G401 (cell line): ENCODE measurements at regions not wholly inside any gene's neighbourhood (a gene's known extent, or its start where the extent isn't known, plus 50 kb on each side); places are given as distances from the start of the nearest gene placed in this dataset.
"Not testable (repeated sequence)": the region's sequence is repeated elsewhere in the genome, so short reads cannot be mapped to it uniquely, and the experiment has no call there.

Experiments used
- DNase-seq: peaks from one replicate; pipeline ENCODE4 v3.0.0-alpha.2; 2015; ENCODE audit warnings: low spot score
- in situ Hi-C: cut with HindIII; loops from 2 replicates; pipeline ENCODE4 v1.10.0; 2016; ENCODE audit warnings: low sequenced_read_pairs, mixed read lengths

DNA sequence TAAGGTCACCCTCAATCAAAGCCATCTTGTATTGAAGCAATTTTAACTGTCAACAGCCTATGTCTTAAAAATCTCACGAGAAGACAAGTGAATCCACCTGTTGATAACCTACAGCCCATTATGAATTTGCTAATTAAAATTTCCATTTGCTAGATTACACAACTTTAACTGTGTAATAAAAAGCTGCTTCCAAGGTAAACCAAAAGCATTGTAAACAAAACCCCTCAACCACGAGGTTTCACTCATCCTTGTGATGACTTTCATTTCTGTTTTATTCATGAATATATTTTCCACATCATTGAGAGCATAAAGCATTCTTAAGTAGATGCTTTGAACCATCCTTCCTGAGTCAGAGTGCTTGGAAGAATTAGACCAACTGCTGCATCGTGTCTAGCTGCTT is 217.5 kb upstream of the GYPA start:
- DNase-seq: no peak
- in situ Hi-C loops: no loop called here

DNA sequence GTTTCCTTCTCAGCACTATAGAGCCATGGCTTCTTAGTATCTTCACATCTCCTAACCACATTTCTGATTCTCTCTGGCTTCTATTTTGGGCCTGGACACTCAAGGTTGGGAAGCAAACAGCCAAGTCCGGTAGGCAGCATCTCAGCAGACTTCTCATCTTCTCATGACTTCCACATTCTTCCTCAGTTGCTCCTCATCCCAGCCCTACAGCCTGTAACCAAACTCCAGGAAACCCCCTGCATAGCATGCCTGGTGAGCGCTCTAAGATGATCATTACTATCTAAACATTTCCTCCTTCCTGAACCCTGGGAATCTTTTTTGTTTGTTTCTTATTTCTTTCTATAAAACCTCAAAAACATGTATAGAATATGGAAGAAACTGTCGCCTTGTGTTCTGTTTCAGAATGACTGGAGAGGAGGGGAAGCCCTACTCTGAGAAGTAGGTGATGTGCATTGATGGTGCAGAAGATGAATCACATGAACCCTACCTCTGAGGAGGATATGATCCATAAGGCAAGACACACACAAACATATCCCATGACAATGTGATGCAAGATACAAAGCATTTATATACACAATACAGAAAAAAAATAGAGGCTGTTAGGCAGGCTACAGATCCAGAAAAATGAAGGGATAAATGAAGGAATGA is 219.8 kb upstream of the GYPA start:
- in situ Hi-C loops: no loop called here
- no peak for DNase-seq

DNA sequence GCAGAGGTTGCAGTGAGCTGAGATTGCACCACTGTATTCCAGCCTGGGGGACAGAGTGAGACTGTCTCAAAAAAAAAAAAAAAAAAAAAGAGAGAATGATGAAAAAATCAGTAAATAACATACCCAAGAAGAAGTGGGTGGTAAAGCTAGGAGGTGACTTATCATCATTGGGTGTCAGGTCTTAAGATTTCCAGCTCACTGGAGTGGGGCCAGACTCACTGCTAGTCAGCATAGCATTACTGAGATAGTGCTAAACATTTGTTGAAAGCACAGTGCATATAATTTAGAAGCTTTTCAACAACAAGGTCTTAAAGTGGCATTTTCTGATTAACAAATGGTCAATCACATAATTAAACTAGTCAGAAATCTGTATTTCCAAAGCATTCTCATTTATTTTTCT is 221.8 kb upstream of the GYPA start:
- DNase-seq: no peak
- in situ Hi-C loops: no loop called here

DNA sequence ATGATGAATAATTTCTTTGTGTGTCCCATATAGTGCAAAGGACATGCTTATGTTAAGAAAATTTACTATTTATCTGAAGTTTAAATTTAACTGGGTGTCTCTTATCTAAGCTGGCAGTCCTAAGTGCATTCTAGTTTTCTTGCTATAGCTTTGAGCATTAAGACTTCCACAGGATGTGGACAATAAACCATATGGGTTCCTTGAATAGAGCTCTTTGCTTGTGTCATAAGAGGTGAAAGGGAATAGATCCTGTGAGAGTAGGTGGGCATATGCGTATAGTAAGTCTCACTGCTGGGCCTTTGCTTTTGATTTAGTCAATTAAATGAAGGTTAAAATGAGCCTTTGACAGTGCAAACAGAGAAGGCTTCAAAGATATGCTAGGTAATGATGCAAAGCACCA is 223.4 kb upstream of the GYPA start:
- in situ Hi-C loops: no loop called here
- no peak for DNase-seq

DNA sequence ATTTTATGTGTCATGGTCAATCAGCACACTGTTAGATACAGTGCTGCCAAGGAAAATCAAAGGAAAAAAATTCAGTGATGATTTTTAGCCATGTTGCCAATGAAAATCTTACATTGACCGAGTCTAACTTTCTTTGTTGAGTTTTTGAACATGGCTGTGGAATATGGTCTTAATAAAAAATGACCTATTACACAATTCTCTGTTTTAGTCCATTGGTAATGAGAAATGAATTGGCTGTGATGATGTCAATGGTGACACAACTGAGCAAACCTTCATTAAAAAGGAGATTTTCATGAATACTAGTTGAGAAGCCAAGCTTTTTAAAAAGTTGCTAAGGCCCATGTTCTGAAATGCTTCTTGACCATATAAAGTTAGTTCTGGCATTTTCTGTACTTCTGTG is 225.9 kb upstream of the GYPA start:
- DNase-seq: no peak
- in situ Hi-C loops: no loop called here

DNA sequence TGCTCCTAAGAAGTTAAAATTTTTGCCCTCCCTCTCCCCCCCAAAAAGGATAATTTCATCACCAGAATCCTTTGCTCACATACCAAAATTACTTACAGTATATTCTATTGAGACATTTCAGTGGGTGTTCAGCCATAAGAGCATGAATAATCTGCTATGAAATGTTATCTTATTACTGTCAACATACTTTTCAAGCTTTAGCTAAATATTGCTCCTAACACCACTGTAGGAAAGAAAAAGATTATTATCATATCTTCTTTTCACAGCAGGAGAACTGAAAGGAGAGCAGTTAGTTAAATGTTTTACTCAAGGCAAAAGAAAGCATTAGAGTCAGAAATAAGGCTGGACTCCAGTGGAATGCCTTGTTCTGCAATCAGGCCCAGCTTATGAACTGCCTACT is 231.0 kb upstream of the GYPA start:
- DNase-seq: no peak
- in situ Hi-C loops: no loop called here

DNA sequence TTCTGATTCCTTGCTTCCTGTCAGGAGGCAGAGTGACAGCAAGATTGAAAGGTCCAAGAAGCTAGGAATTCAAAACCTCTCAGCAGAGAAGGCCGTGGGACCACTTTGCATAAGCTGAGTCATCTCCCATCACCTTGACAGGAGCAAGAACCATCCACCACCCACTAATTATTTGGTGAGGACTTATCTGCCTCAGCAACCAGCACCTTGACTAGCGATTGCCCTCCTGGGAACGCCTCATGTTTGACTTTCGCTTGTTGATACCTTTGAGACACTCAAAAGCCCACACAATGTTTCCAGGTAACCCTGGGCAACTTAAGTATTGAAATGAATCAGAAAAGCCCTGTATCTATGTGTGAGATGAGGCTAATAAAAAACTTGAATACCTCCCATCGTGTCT is 233.5 kb upstream of the GYPA start:
- DNase-seq: no peak
- in situ Hi-C loops: no loop called here

DNA sequence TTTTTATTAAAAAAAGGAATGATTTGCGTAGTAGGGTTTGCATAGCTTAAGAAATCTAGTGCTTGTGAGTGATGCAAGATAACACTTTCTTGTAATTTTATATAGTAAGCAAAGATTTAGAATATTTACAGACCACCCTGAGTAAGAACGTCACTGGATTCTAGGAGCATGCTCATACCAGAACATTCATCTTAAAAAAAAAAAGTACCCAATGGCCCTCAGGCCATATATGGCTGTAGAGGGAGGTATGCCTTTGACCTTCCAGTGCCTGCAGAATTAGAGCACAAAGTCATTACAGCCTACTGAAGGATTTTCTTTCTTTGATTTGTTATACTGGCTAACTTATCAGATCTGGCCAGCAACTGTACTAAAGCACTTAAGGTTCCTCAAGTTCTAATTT is 236.3 kb upstream of the GYPA start:
- in situ Hi-C loops: no loop called here
- DNase-seq: no peak

DNA sequence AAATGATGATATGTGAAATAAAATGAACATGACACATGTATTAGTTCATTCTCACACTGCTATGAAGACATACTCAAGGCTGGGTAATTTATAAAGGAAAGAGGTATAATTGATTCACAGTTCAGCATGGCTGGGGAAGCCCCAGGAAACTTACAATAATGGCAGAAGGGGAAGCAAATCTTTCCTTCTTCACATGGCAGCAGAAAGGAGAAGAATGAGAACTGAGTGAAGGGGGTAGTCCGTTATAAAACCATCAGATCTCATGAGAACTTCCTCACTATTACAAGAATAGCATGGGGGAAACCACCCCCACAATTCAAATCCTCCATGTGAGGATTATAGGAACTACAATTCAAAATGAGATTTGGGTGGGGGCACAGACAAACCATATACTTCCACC is 243.9 kb upstream of the GYPA start:
- no peak for DNase-seq
- in situ Hi-C loops: no loop called here

DNA sequence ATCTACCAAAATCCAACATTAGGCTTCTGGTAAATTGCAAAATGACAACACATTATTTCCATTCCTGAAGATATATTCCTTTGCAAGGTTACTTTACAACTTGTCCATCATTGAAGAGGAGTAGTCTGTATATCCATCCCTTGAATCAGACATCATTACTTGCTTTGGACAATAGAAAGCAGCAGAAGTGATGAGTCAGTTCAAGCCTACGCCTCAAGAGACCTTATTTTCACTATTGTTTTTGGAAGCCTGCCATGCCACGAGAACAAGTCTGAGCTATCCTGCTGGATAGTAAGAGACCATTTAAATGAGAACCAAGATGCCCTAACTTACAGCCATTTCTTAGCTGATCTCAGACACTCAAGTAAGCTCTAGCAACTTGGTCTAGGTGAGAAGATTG is 246.0 kb upstream of the HHIP start:
- in situ Hi-C loops: no loop called here
- no peak for DNase-seq

DNA sequence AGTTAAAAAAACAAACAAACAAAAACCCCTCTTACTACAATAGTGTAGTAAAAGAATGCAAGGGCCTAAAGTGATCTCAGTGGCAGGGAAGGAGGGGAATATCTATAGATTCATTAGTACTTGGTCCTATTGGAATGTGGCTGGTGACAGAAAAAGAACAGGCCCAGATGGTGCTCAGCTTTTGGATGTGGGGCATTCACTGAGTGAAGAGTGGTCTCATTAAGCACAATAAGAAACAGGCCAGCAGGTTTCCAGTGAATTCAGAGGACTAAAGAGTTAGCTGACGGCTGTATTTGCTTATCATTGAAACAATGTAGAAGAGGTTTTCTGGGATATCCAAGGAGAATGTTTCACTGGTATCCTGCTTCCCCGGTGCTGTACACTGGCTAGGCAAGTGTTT is 243.8 kb upstream of the HHIP start:
- in situ Hi-C loops: no loop called here
- DNase-seq: no peak

DNA sequence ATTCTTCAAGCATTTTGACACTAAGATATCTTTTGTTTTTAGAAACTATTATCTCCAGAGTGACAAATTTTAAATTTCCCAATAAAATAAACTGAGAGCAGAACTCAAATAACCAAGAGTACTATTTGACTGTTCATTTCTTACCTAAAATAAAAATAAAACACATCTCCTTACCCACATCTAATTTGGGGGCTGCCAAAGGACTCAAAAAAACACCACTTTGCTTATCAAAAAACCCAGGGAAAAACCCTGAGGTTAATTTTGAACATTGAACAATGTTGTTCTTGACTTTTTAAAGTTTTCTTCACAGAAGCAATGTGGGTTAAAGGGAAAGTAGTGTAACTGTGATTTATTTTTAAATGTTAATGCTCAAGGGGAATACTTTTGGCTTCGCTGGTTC is 243.0 kb upstream of the HHIP start:
- DNase-seq: no peak
- in situ Hi-C loops: no loop called here

DNA sequence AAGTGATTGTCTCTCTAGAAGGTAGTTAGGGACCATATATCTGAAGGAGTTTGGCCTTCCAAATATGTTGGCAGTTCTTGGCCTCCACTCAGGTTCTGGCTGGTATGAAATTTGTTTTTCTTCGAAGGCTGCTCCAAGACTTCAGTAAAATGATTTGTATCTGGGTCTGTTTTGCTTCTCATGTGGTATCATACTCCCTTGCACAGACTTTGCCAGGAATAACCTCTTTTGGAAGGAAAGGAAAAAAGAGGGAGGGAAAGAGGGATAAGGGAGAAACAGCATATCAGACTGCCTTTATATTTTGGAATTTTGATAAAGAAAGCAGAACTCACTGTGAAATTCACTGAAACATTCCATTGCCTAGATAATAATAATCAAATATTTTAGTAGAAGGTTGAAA is 242.1 kb upstream of the HHIP start:
- in situ Hi-C loops: no loop called here
- DNase-seq: no peak

DNA sequence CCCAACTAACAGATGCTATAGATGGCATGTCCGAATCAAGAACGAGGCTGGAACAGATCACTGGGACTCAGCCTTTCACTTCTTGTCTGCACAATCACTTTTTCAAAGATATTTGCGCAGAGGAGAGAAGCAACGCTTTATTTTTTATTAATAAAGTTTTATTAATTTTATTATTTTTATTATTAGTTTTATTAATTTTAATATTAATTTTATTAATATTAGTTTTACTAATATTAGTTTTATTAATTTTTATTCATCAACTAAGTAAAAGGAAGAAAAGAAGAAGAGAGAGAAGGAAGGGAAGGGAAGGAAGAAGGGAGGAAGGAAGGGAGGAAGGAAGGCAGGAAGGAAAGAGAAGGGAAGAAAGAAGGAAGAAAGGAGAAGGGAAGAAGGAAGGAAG is 236.4 kb upstream of the HHIP start:
- in situ Hi-C loops: no loop called here
- DNase-seq: no peak

DNA sequence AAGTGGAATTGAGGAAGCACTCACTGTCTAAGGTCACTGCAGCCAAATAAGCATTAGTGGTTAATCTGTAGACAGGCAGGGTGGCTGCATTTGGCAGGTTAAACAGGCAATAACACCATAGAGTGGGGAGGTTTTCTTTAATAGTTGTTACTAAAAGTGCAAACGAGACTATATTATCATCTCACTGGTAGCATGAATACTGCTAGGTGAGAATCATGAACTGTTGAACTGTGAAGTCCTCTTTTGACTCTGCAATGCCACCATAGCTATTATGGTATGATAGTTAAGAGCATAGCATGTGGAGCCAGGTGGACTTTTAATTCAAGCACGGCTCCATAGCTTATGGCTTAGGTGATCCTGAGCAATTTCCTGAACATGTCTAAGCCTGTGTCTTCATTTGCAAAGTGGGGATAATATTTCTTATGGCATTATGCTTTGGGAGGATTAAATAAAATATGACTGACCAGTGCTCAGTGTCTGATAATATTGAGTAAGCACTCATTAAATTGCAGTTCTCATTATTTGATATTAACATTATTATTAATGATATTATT is 235.6 kb upstream of the HHIP start:
- in situ Hi-C loops: no loop called here
- no peak for DNase-seq

DNA sequence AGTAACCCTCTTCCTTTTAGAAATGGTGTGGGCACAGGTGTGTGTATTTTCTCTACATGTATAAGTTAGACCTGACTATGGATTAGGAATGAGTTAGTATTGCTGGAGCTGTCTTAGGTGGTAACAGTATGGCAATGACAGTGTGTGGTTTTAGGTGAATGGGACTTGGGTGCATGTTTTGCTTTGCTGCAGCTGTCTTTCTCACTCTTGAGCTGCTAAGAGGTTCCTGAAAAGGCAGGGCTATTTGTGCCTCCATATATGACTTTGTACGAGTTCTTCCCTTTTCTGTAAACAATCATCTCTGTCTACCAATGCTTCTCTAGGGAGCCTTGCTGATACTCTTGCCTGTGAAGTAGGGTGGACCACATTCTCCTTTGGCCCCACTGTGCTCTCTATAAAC is 234.8 kb upstream of the HHIP start:
- no peak for DNase-seq
- in situ Hi-C loops: no loop called here

DNA sequence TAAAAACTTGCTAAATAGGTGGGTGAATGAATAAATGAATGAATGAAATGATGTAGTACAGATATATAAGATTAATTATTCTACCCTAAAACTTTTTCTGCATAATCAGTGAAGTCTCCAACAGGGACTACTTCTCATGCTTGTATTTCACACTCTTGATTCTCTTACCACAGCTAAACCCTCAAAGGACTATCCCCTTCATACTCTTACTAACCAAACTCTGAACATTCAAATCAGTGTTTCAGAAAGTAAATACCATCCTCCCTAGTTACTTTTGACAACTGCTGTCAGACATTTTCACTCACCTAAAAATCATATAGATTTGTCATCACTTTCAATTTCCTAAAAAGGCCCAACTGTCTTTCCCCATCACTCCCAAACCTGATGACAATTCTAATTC is 234.3 kb upstream of the HHIP start:
- DNase-seq: no peak
- in situ Hi-C loops: no loop called here

DNA sequence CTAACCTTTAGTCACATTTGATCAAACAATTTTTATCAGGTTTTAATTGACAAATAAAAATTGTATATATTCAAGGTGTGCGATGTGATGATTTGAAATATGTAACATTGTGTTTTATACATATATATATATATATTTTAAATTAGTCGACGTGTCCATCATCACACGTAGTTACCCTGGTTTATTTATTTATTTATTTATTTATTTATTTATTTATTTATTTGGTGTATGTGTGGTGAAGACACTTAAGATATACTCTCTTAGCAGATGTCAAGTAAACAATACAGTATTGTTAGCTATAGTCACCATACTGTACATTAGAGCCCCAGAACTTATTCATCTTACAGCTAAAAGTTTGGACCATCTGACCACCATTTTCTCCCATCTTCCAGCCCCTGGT is 224.9 kb upstream of the HHIP start:
- in situ Hi-C loops: no loop called here
- DNase-seq: no peak

DNA sequence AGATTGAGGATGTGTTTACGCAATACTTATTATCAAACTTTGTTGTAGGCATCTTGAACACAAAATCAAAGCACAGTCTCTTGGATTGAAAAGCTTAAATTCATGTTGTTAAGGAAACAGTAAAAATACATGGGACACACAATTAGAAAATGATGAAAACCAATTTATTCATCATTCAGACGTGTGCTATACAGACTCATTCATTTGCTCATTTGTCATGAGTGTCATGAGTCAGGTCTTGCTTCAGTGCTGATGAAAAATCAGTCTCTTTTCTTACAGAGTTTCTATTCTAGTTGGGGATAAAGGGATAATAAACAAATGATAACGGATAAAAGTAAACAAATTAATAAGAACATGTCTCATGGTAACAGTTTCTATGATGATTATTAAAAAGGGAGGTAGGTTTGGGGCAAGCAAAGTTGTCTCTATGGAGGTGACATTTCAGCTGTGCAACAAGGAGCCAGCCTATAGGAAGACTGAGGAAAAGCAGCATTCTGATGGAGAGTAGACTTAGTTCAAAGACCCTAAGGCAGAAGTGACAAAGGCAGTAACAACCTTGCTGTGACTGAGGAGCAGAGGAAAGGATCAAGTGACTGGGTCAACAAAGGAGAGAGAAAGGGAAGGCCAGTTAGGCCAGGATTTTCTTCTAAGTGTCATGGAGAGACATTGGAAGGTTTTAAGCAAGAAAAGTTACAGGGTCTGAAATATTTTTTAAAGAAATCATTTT is 224.0 kb upstream of the HHIP start:
- in situ Hi-C loops: no loop called here
- DNase-seq: no peak

DNA sequence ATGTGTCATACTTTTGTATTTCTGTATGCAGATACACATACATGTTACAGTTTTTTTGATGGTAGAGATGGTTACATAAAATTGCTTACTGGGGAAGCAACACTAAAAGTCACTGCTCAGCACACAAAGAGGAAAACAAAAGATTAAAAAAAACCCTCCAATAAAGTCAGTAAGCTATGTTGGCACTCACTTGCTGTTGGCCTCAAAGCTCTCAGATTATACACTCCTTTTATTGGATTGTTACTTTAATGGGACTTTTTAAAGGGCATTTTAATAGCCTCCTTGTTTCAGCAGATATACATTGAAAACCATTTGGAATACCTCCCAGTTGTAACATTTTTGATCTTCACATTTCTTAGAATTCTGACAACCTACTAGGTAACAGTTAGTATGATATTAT is 222.0 kb upstream of the HHIP start:
- DNase-seq: no peak
- in situ Hi-C loops: no loop called here

DNA sequence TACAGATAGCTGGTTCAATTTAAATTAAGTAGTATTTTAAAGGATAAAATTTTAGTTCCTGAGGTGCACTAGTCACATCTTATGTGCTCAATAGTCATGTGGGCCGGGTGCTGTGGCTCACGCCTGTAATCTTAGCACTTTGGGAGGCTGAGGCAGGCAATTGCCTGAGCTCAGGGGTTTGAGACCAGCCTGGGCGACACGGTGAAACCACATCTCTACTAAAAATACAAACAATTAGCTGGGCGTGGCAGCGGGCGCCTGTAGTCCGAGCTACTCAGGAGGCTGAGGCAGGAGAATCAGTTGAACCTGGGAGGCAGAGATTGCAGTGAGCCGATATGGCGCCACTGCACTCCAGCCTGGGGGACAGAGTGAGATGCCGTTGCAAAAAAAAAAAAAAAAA is 219.9 kb upstream of the HHIP start:
- DNase-seq, in situ Hi-C loops: not testable (repeated sequence)
